ENCODE measurements at regions not wholly inside any gene's neighbourhood (a gene's known extent, or its start where the extent isn't known, plus 50 kb on each side); places are given as distances from the start of the nearest gene placed in this dataset.

GRCh38 chr13:62014299-62014698, 598.6 kb upstream of the PCDH20 start:
- TF ChIP-seq CTCF (IDR thresholded peaks at IDR 0.05) = no peak
- intact Hi-C loops (cut with DNase I, micrococcal nuclease) = no loop called here
- H3K36me3 ChIP-seq (ENCODE audit: low read depth) = no peaks in the 10 kb centered on the region
- no peaks in the 10 kb centered on the region for H3K9me3 ChIP-seq
- ATAC-seq = no peak
- no peak overlapping the region for H3K4me3 ChIP-seq
- no peaks in the 10 kb centered on the region for H3K4me1 ChIP-seq (ENCODE audit: low read depth)
- DNase-seq = no peak

- no peak for TF ChIP-seq CTCF (IDR thresholded peaks at IDR 0.05)
- no peak for ATAC-seq
- DNase-seq = no peak
- intact Hi-C loops (cut with DNase I, micrococcal nuclease) = no loop called here
- Histone ChIP-seq H3K4me1 (ENCODE audit: low read depth) (no peaks in the 10 kb centered on the region), H3K9me3 (peaks cover 4% of the 10 kb centered on the region), H3K36me3 (ENCODE audit: low read depth) (no peaks in the 10 kb centered on the region), H3K4me3 (no peak overlapping the region)
These were observed 587.8 kb upstream of the PCDH20 start for GRCh38 chr13:62003452-62003851.

- intact Hi-C loops (cut with DNase I, micrococcal nuclease) = no loop called here
- ATAC-seq = no peak
- no peak overlapping the region for H3K4me3 ChIP-seq
These were observed 578.5 kb upstream of the PCDH20 start for GRCh38 chr13:61994174-61994573.

GRCh38 chr13:61989978-61990377, 574.3 kb upstream of the PCDH20 start:
- intact Hi-C loops (cut with DNase I, micrococcal nuclease) = no loop called here
- Histone ChIP-seq H3K4me1 (ENCODE audit: low read depth) (no peaks in the 10 kb centered on the region), H3K9me3 (peaks cover 7% of the 10 kb centered on the region), H3K36me3 (ENCODE audit: low read depth) (no peaks in the 10 kb centered on the region), H3K4me3 (no peak overlapping the region)
- TF ChIP-seq CTCF (IDR thresholded peaks at IDR 0.05) = no peak
- DNase-seq (no peak), ATAC-seq (no peak)

More at GRCh38 chr13:61994174-61994573, 578.5 kb upstream of the PCDH20 start:
- Histone ChIP-seq H3K4me1 (ENCODE audit: low read depth) (no peaks in the 10 kb centered on the region), H3K9me3 (peaks cover 14% of the 10 kb centered on the region), H3K36me3 (ENCODE audit: low read depth) (no peaks in the 10 kb centered on the region)
- TF ChIP-seq CTCF (IDR thresholded peaks at IDR 0.05) = no peak
- DNase-seq = no peak

DNA sequence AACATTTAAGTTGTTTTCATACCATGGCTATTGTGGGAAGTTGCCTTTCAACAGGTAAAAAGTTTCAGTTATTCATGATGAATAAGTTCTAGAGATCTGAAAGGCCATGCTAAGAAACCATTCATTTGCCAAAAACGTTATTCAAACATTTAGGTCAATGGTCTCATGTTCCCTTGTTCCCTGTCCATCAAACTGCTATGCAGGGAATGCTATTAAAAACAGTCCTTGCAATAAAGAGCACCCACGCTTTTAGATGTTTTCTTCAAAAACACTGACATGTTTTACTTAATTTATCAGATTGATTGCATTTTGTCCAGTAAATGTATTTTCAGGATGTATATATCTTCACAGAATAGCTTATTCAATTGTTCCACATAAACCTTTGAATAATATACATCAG, 573.2 kb upstream of the PCDH20 start:
- Histone ChIP-seq H3K4me1 (ENCODE audit: low read depth) (no peaks in the 10 kb centered on the region), H3K36me3 (ENCODE audit: low read depth) (no peaks in the 10 kb centered on the region), H3K4me3 (no peak overlapping the region), H3K9me3 (peaks cover 10% of the 10 kb centered on the region)
- no peak for TF ChIP-seq CTCF (IDR thresholded peaks at IDR 0.05)
- intact Hi-C loops (cut with DNase I, micrococcal nuclease) = no loop called here
- DNase-seq = no peak
- no peak for ATAC-seq

- Histone ChIP-seq H3K36me3 (ENCODE audit: low read depth) (no peaks in the 10 kb centered on the region), H3K9me3 (peaks cover 10% of the 10 kb centered on the region), H3K4me1 (ENCODE audit: low read depth) (no peaks in the 10 kb centered on the region), H3K4me3 (no peak overlapping the region)
- intact Hi-C loops (cut with DNase I, micrococcal nuclease) = no loop called here
- TF ChIP-seq CTCF (IDR thresholded peaks at IDR 0.05) = no peak
- ATAC-seq = no peak
- DNase-seq = no peak
These were observed 559.4 kb upstream of the PCDH20 start for GRCh38 chr13:61975001-61975400.

All from mucosa of descending colon (tissue), 3 donors.